Mesendoderm (in vitro differentiated cells): ENCODE measurements at regions not wholly inside any gene's neighbourhood (a gene's known extent, or its start where the extent isn't known, plus 50 kb on each side); places are given as distances from the start of the nearest gene placed in this dataset.

Experiments used
- DNase-seq: peaks from one replicate; pipeline ENCODE4 v3.0.0; 2013
- H2AK5ac ChIP-seq: 2 replicates; pipeline ENCODE4 v1.6.1; 2013; ENCODE audit warnings: low read length, inconsistent platforms
- H2BK120ac ChIP-seq: 2 replicates; pipeline ENCODE4 v1.6.1; 2013; ENCODE audit warnings: low read depth, mild to moderate bottlenecking, low read length, moderate library complexity, mixed read lengths
- H2BK15ac ChIP-seq: replicated peaks from 2 replicates; pipeline ENCODE4 v1.6.1; 2013; ENCODE audit warnings: low read depth, mild to moderate bottlenecking, moderate library complexity
- H2BK5ac ChIP-seq: 2 replicates; pipeline ENCODE4 v1.6.1; 2013; ENCODE audit warnings: low read length, inconsistent platforms
- H3K18ac ChIP-seq: 2 replicates; pipeline ENCODE4 v1.6.1; 2013; ENCODE audit warnings: mild to moderate bottlenecking, low read length, mixed read lengths
- H3K23ac ChIP-seq: one replicate; pipeline ENCODE4 v1.6.1; 2013; ENCODE audit warnings: low read length
- H3K27ac ChIP-seq: 2 replicates; pipeline ENCODE4 v1.5.1; 2013; ENCODE audit warnings: low read depth, mild to moderate bottlenecking, inconsistent platforms, low read length, moderate library complexity
- H3K27me3 ChIP-seq: 2 replicates; pipeline ENCODE4 v1.6.1; 2013; ENCODE audit warnings: low read length, control low read depth, mild to moderate bottlenecking, inconsistent platforms; ENCODE audit not compliant: insufficient read depth, poor library complexity
- H3K36me3 ChIP-seq: 2 replicates; pipeline ENCODE4 v1.6.1; 2013; ENCODE audit warnings: low read length, inconsistent platforms; ENCODE audit not compliant: control insufficient read depth, insufficient read depth
- H3K4ac ChIP-seq: one replicate; pipeline ENCODE4 v1.6.1; 2013; ENCODE audit warnings: low read depth, mild to moderate bottlenecking, low read length, moderate library complexity
- H3K4me1 ChIP-seq: 2 replicates; pipeline ENCODE4 v1.6.1; 2013; ENCODE audit warnings: low read depth, low read length, inconsistent platforms; ENCODE audit not compliant: control insufficient read depth
- H3K4me2 ChIP-seq: 2 replicates; pipeline ENCODE4 v1.6.1; 2013; ENCODE audit warnings: low read length
- H3K4me3 ChIP-seq: 2 replicates; pipeline ENCODE4 v1.5.1; 2013; ENCODE audit warnings: mild to moderate bottlenecking, low read length
- H3K56ac ChIP-seq: one replicate; pipeline ENCODE4 v1.6.1; 2013; ENCODE audit warnings: low read length
- H3K79me1 ChIP-seq: 2 replicates; pipeline ENCODE4 v1.6.1; 2013; ENCODE audit warnings: low read length, inconsistent platforms
- H3K79me2 ChIP-seq: 2 replicates; pipeline ENCODE4 v1.6.1; 2013; ENCODE audit warnings: mild to moderate bottlenecking, low read length; ENCODE audit not compliant: control insufficient read depth, insufficient read depth
- H3K9ac ChIP-seq: 2 replicates; pipeline ENCODE4 v1.6.1; 2013; ENCODE audit warnings: low read length, inconsistent platforms
- H4K5ac ChIP-seq: one replicate; pipeline ENCODE4 v1.6.1; 2013; ENCODE audit warnings: low read length
- H4K8ac ChIP-seq: one replicate; pipeline ENCODE4 v1.6.1; 2013; ENCODE audit warnings: low read depth, mild to moderate bottlenecking, control low read depth, low read length, moderate library complexity
- WGBS: extraction: QIAGEN DNeasy Blood & Tissue Kit; methylation state at CpG from one replicate; pipeline ENCODE4 v1.1.7; 2013; ENCODE audit warnings: low lambda C conversion rate, missing lambda C conversion rate; ENCODE audit not compliant: insufficient coverage; ENCODE audit errors: extremely low coverage; 5-methylcytosine and 5-hydroxymethylcytosine counted together

GRCh38 chr2:31711737-31712136 lies 131.0 kb upstream of the SRD5A2 start:
- Histone ChIP-seq H3K4ac (no peak overlapping the region), H3K18ac (no peak overlapping the region), H3K56ac (no peak overlapping the region), H3K4me2 (no peak overlapping the region), H2BK5ac (no peak overlapping the region), H3K4me3 (no peak overlapping the region), H4K8ac (no peak overlapping the region), H3K27ac (no peak overlapping the region), H2BK15ac (no peak overlapping the region), H3K23ac (no peak overlapping the region), H3K27me3 (no peaks in the 10 kb centered on the region), H2BK120ac (no peak overlapping the region), H4K5ac (no peak overlapping the region), H3K4me1 (no peaks in the 10 kb centered on the region), H3K79me2 (no peaks in the 10 kb centered on the region), H3K9ac (no peak overlapping the region), H3K36me3 (no peaks in the 10 kb centered on the region), H2AK5ac (no peak overlapping the region), H3K79me1 (no peaks in the 10 kb centered on the region)
- DNase-seq, result no peak

DNA sequence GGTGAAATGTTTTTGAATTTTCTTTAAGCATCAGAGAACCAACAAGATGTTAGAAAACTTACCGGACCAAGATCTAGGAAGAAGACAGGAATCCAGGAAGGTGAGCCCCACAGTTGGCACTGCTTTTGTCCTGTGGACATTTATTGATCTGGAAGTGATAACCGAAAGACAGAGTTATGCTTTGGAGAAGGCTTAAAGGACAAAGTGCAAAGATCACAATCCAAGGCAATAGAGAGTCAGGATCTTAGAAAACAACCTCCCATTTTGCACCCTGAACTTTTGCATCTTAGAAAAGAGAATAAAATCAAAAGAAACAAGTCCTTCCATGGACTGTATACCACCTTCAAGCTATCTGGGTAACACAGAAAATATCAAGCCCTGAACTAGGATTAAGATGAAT lies 129.4 kb upstream of the SRD5A2 start:
- Histone ChIP-seq H3K27ac (no peak overlapping the region), H2AK5ac (no peak overlapping the region), H3K56ac (no peak overlapping the region), H2BK120ac (no peak overlapping the region), H3K9ac (no peak overlapping the region), H3K23ac (no peak overlapping the region), H4K8ac (no peak overlapping the region), H2BK15ac (no peak overlapping the region), H3K4me2 (no peak overlapping the region), H3K4ac (no peak overlapping the region), H3K18ac (no peak overlapping the region), H2BK5ac (no peak overlapping the region), H3K79me1 (no peaks in the 10 kb centered on the region), H3K4me3 (no peak overlapping the region), H4K5ac (no peak overlapping the region), H3K79me2 (no peaks in the 10 kb centered on the region), H3K4me1 (no peaks in the 10 kb centered on the region), H3K27me3 (no peaks in the 10 kb centered on the region), H3K36me3 (no peaks in the 10 kb centered on the region)
- WGBS, result no CpG with 5 or more reads among the region's 2 CpGs
- no peak for DNase-seq

DNA sequence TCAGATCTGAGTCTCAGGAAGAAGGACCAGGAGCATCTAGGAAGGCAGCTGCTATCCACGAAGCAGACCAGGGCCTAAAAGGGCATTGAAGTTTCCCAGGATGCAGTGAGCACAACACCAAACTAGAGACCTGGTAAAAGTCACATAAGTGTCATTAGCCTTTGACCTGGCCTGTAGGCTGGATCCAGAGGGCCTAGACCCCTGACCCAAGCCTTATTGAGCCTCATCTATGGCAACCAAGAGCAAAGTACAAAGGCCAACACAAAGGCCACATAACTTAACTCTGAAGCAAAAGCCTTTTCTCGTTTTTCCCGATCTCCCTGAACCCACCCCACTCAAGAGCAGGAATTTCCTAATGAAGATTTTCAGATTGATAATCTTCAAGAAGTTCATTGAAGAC lies 127.3 kb upstream of the SRD5A2 start:
- Histone ChIP-seq H3K36me3 (no peaks in the 10 kb centered on the region), H3K79me1 (no peaks in the 10 kb centered on the region), H2BK15ac (no peak overlapping the region), H3K56ac (no peak overlapping the region), H3K23ac (no peak overlapping the region), H3K4me2 (no peak overlapping the region), H3K79me2 (no peaks in the 10 kb centered on the region), H3K4ac (no peak overlapping the region), H3K4me3 (no peak overlapping the region), H2BK120ac (no peak overlapping the region), H2BK5ac (no peak overlapping the region), H3K4me1 (no peaks in the 10 kb centered on the region), H3K9ac (no peak overlapping the region), H4K5ac (no peak overlapping the region), H2AK5ac (no peak overlapping the region), H4K8ac (no peak overlapping the region), H3K18ac (no peak overlapping the region), H3K27ac (no peak overlapping the region), H3K27me3 (no peaks in the 10 kb centered on the region)
- WGBS, result no CpG with 5 or more reads among the region's 3 CpGs
- no peak for DNase-seq

GRCh38 chr2:31704561-31705212 lies 123.9 kb upstream of the SRD5A2 start:
- H3K18ac ChIP-seq, result no peak overlapping the region
- no peaks in the 10 kb centered on the region for H3K79me1 ChIP-seq
- H2BK120ac ChIP-seq, result no peak overlapping the region
- no peak for DNase-seq
- no peak overlapping the region for H3K4ac ChIP-seq
- no CpG with 5 or more reads among the region's 4 CpGs for WGBS
- H3K23ac ChIP-seq, result no peak overlapping the region
- no peaks in the 10 kb centered on the region for H3K36me3 ChIP-seq
- H2BK15ac ChIP-seq, result no peak overlapping the region
- no peak overlapping the region for H3K4me3 ChIP-seq
- no peak overlapping the region for H3K4me2 ChIP-seq
- H4K5ac ChIP-seq, result no peak overlapping the region
- H2BK5ac ChIP-seq, result no peak overlapping the region
- H3K4me1 ChIP-seq, result no peaks in the 10 kb centered on the region
- H3K9ac ChIP-seq, result no peak overlapping the region
- no peak overlapping the region for H4K8ac ChIP-seq
- no peak overlapping the region for H2AK5ac ChIP-seq
- no peak overlapping the region for H3K27ac ChIP-seq
- H3K56ac ChIP-seq, result no peak overlapping the region
- no peaks in the 10 kb centered on the region for H3K79me2 ChIP-seq
- H3K27me3 ChIP-seq, result no peaks in the 10 kb centered on the region

DNA sequence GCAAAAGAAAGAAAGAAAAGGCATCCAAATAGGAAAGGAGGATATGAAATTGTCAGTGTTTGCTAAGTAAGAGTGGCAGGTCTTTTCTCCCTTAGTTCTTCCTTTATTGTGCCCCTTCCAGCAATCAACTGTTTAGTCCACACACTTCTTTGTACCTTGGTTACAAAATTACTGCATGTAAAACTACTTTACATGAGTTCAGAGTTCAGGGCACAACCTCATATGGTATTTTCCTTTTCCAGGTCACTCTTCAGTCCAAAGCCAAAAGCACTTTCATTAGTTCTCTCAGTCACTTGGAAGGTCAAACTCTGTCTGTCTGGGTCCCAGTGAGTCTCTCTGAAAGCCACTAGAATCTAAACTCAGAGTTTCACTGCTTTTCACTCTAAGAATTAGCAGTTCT lies 122.5 kb upstream of the SRD5A2 start:
- Histone ChIP-seq H4K5ac (no peak overlapping the region), H3K23ac (no peak overlapping the region), H3K4me2 (no peak overlapping the region), H2BK5ac (no peak overlapping the region), H3K9ac (no peak overlapping the region), H3K4me3 (no peak overlapping the region), H2AK5ac (no peak overlapping the region), H3K56ac (no peak overlapping the region), H3K36me3 (no peaks in the 10 kb centered on the region), H3K4me1 (no peaks in the 10 kb centered on the region), H3K27me3 (no peaks in the 10 kb centered on the region), H2BK15ac (no peak overlapping the region), H3K18ac (no peak overlapping the region), H2BK120ac (no peak overlapping the region), H3K4ac (no peak overlapping the region), H3K79me1 (no peaks in the 10 kb centered on the region), H3K79me2 (no peaks in the 10 kb centered on the region), H4K8ac (no peak overlapping the region), H3K27ac (no peak overlapping the region)
- DNase-seq, result no peak

DNA sequence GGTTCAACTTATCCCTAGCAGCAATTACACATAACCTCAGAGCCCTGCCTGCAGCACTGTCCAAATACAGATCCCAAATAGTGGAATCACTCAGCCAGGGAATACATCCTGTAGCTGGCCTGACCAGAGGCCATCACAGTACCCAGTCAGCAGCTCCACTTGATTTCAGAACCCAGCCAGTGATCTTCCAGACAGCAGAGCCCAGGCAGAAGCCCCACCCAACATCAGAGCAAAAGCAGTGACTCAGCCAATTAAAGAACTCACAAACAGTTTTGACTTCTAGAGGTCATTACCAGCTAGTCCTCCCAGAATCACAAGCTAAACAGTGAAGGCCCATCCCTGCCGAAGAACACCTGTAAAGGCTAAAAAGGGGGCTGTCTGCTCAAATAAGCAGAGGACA lies 118.0 kb upstream of the SRD5A2 start:
- Histone ChIP-seq H2BK15ac (no peak overlapping the region), H3K9ac (no peak overlapping the region), H4K8ac (no peak overlapping the region), H3K36me3 (no peaks in the 10 kb centered on the region), H3K56ac (no peak overlapping the region), H3K4me1 (no peaks in the 10 kb centered on the region), H3K79me1 (no peaks in the 10 kb centered on the region), H3K18ac (no peak overlapping the region), H2AK5ac (no peak overlapping the region), H3K23ac (no peak overlapping the region), H3K27ac (no peak overlapping the region), H2BK120ac (no peak overlapping the region), H3K27me3 (no peaks in the 10 kb centered on the region), H3K79me2 (no peaks in the 10 kb centered on the region), H3K4ac (no peak overlapping the region), H3K4me3 (no peak overlapping the region), H3K4me2 (no peak overlapping the region), H4K5ac (no peak overlapping the region), H2BK5ac (no peak overlapping the region)
- WGBS, result no CpG with 5 or more reads among the region's 1 CpG
- no peak for DNase-seq
